ENCODE measurements at regions not wholly inside any gene's neighbourhood (a gene's known extent, or its start where the extent isn't known, plus 50 kb on each side); places are given as distances from the start of the nearest gene placed in this dataset.
"Not testable (repeated sequence)": the region's sequence is repeated elsewhere in the genome, so short reads cannot be mapped to it uniquely, and the experiment has no call there.

GRCh38 chr9:108775901-108776306, 79.9 kb downstream of the ACTL7B start:
- no peak overlapping the region for H3K4me3 ChIP-seq
- H3K9ac ChIP-seq (ENCODE audit: low read depth in 2 of 2, low read length in 2 of 2) = no peak overlapping the region
- no peaks in the 10 kb centered on the region for H3K9me3 ChIP-seq
- intact Hi-C loops (cut with DNase I) = no loop called here
- TF ChIP-seq, protein P1, sequence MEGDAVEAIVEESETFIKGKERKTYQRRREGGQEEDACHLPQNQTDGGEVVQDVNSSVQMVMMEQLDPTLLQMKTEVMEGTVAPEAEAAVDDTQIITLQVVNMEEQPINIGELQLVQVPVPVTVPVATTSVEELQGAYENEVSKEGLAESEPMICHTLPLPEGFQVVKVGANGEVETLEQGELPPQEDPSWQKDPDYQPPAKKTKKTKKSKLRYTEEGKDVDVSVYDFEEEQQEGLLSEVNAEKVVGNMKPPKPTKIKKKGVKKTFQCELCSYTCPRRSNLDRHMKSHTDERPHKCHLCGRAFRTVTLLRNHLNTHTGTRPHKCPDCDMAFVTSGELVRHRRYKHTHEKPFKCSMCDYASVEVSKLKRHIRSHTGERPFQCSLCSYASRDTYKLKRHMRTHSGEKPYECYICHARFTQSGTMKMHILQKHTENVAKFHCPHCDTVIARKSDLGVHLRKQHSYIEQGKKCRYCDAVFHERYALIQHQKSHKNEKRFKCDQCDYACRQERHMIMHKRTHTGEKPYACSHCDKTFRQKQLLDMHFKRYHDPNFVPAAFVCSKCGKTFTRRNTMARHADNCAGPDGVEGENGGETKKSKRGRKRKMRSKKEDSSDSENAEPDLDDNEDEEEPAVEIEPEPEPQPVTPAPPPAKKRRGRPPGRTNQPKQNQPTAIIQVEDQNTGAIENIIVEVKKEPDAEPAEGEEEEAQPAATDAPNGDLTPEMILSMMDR (IDR thresholded peaks at IDR 0.05) = no peak
- DNase-seq = no peak
- no peaks in the 10 kb centered on the region for H3K4me1 ChIP-seq
- H3K27me3 ChIP-seq = no peaks in the 10 kb centered on the region
- H3K36me3 ChIP-seq = no peaks in the 10 kb centered on the region
- H3K27ac ChIP-seq = no peak overlapping the region

- DNase-seq; H3K9me3 ChIP-seq; H3K27me3 ChIP-seq; H3K9ac ChIP-seq (ENCODE audit: low read depth in 2 of 2, low read length in 2 of 2); H3K4me1 ChIP-seq; H3K27ac ChIP-seq; H3K36me3 ChIP-seq; intact Hi-C loops (cut with DNase I); H3K4me3 ChIP-seq: not testable (repeated sequence)
These were observed 81.7 kb downstream of the ACTL7B start for GRCh38 chr9:108774088-108774487.

GRCh38 chr9:108772301-108772894, 83.4 kb downstream of the ACTL7B start:
- Histone ChIP-seq H3K27ac (no peak overlapping the region), H3K9me3 (no peaks in the 10 kb centered on the region), H3K27me3 (no peaks in the 10 kb centered on the region), H3K4me3 (no peak overlapping the region), H3K36me3 (no peaks in the 10 kb centered on the region), H3K9ac (ENCODE audit: low read depth in 2 of 2, low read length in 2 of 2) (no peak overlapping the region), H3K4me1 (no peaks in the 10 kb centered on the region)
- TF ChIP-seq, protein P1 (IDR thresholded peaks at IDR 0.05) = no peak
- no peak for DNase-seq
- intact Hi-C loops (cut with DNase I) = no loop called here

DNA sequence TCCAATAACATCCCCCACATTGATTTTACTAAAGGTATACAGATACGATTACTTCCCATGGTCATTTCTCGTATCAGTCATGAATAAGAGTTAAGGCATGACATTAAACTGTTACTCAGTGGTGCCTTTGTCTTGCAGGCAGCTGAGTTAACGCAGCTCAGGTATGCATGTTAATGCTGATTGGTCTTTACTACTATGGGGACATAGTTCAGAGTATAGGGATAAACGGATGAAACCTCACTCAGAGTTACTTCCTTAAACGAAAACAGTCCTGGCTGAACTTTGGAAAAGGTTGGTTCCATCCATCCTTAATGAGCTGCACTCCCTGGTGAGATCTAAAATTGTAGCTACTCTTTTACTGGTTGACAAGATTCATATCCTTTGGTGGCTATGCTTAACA, 87.0 kb downstream of the ACTL7B start:
- H3K27ac ChIP-seq = no peak overlapping the region
- intact Hi-C loops (cut with DNase I) = loop anchor here (10.0 kb wide), 1 partner anchor 354 kb away; no protein-coding TSS in a partner anchor
- H3K9ac ChIP-seq (ENCODE audit: low read depth in 2 of 2, low read length in 2 of 2) = no peak overlapping the region
- H3K36me3 ChIP-seq = no peaks in the 10 kb centered on the region
- DNase-seq = no peak
- no peak overlapping the region for H3K4me3 ChIP-seq
- TF ChIP-seq, protein P1 (IDR thresholded peaks at IDR 0.05) = no peak
- no peaks in the 10 kb centered on the region for H3K9me3 ChIP-seq
- no peaks in the 10 kb centered on the region for H3K4me1 ChIP-seq
- H3K27me3 ChIP-seq = no peaks in the 10 kb centered on the region

- H3K9ac ChIP-seq (ENCODE audit: low read depth in 2 of 2, low read length in 2 of 2) = no peak overlapping the region
- H3K4me1 ChIP-seq = no peaks in the 10 kb centered on the region
- H3K4me3 ChIP-seq = no peak overlapping the region
- DNase-seq = no peak
- TF ChIP-seq, protein P1 (IDR thresholded peaks at IDR 0.05) = no peak
- no peaks in the 10 kb centered on the region for H3K27me3 ChIP-seq
- H3K27ac ChIP-seq = no peak overlapping the region
- no peaks in the 10 kb centered on the region for H3K9me3 ChIP-seq
- intact Hi-C loops (cut with DNase I) = loop anchor here (10.0 kb wide), 1 partner anchor 352 kb away; no protein-coding TSS in a partner anchor
- no peaks in the 10 kb centered on the region for H3K36me3 ChIP-seq
These were observed 89.1 kb downstream of the ACTL7B start for GRCh38 chr9:108766626-108767161.

GRCh38 chr9:108765265-108765664, 90.5 kb downstream of the ACTL7B start:
- Histone ChIP-seq H3K4me3 (no peak overlapping the region), H3K27me3 (no peaks in the 10 kb centered on the region), H3K27ac (no peak overlapping the region), H3K36me3 (no peaks in the 10 kb centered on the region), H3K9ac (ENCODE audit: low read depth in 2 of 2, low read length in 2 of 2) (no peak overlapping the region), H3K4me1 (no peaks in the 10 kb centered on the region), H3K9me3 (no peaks in the 10 kb centered on the region)
- TF ChIP-seq, protein P1 (IDR thresholded peaks at IDR 0.05) = no peak
- intact Hi-C loops (cut with DNase I) = loop anchor here (10.0 kb wide), 1 partner anchor 350 kb away; no protein-coding TSS in a partner anchor
- DNase-seq = no peak
